ENCODE measurements at regions not wholly inside any gene's neighbourhood (a gene's known extent, or its start where the extent isn't known, plus 50 kb on each side); places are given as distances from the start of the nearest gene placed in this dataset.
A peak's percentile ranks its signal among the peaks of the same experiment; 100 is the strongest.
"Not testable (repeated sequence)": the region's sequence is repeated elsewhere in the genome, so short reads cannot be mapped to it uniquely, and the experiment has no call there.

DNA sequence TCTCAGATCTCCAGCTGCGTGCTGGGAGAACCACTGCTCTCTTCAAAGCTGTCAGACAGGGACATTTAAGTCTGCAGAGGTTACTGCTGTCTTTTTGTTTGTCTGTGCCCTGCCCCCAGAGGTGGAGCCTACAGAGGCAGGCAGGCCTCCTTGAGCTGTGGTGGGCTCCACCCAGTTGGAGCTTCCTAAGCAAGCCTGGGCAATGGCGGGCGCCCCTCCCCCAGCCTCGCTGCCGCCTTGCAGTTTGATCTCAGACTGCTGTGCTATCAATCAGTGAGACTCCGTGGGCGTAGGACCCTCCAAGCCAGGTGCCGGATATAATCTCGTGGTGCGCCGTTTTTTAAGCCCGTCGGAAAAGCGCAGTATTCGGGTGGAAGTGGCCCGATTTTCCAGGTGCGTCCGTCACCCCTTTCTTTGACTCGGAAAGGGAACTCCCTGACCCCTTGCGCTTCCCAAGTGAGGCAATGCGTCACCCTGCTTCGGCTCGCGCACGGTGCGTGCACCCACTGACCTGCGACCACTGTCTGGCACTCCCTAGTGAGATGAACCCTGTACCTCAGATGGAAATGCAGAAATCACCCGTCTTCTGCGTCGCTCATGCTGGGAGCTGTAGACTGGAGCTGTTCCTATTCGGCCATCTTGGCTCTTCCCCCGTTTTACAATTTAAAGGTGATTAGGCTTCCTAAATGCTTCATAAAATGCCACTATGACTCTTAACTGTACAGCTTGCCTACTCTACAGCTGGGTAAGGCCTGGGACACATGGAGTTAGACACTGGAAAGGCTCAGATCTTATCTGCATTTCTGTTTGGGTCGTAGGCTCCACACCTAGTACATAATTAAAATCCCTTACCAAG is 115.7 kb upstream of the PMCH start:
- H3K9me3 Mint-ChIP-seq; H3K27me3 Mint-ChIP-seq; H3K27ac Mint-ChIP-seq; intact Hi-C loops (cut with micrococcal nuclease); H3K36me3 Mint-ChIP-seq (ENCODE audit: low read depth); H3K4me1 Mint-ChIP-seq; DNase-seq; H3K4me3 Mint-ChIP-seq: not testable (repeated sequence)

DNA sequence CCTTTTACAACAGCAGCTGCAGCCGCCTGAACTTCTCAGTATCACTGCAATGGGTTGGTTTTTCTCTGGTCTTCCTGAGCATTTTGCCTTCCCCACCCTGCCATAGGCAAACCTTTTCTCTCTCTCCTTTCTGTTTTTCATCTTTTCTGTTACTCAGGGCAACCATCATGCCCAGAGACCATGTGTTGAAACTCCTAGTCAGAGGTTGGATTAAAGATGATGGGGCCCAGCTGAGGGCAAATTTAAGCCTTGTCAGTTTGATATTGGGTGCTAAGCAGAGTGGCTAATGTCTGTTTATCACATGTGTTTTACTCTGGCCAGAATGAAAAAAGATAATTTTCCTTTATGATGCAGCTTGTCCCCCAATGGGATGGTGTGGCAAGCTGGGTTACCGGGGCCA is 107.9 kb upstream of the PMCH start:
- Mint-ChIP-seq H3K27ac (no peak overlapping the region), H3K9me3 (peaks cover 6% of the 10 kb centered on the region), H3K4me1 (peaks cover 18% of the 10 kb centered on the region), H3K27me3 (no peaks in the 10 kb centered on the region), H3K36me3 (ENCODE audit: low read depth) (no peaks in the 10 kb centered on the region), H3K4me3 (no peak overlapping the region)
- intact Hi-C loops (cut with micrococcal nuclease), result no loop called here
- DNase-seq, result no peak

DNA sequence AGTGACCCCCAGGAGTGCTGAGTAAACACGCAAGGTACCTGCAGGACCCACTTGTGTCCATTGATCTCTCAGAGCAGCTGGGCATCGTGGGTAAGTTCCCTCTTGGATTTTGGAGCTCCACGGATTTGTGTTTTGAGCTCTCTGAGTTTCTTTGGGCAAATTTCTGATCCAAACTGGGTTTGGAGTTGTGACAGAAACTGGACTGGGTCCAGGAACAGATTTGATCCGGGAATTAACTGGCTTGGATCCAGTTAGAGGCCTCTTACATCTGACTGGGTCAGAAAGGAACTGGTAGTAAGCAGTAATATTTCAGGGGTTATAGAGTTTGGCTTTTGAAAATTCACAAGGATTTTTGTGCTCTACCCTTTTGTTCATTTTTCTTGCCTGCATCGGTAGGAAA is 107.0 kb upstream of the PMCH start:
- H3K36me3 Mint-ChIP-seq (ENCODE audit: low read depth); H3K4me3 Mint-ChIP-seq; DNase-seq; H3K9me3 Mint-ChIP-seq; H3K27ac Mint-ChIP-seq; H3K27me3 Mint-ChIP-seq: not testable (repeated sequence)
- H3K4me1 Mint-ChIP-seq, result peaks cover 18% of the 10 kb centered on the region
- intact Hi-C loops (cut with micrococcal nuclease), result loop anchor here (5.0 kb wide), 2 partner anchors 118 to 137 kb away; no protein-coding TSS in a partner anchor

DNA sequence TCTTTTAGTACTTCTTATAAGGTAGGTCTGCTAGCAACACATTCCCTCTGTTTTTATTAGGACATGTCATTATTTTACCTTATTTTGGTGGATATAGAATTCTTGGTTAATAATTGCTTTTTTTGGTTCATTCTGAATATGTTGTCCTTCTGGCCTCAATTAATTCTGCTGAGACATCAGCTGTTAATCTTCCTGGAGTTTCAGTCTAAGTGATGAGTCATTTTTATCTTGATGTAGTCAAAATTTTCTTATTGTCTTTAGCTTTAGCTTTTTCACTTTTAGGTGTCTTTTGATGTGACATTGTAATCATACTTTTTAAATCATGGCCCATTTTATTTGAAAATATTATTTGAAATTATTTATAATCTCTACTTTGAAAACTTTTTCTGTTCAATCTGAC is 104.9 kb upstream of the PMCH start:
- Mint-ChIP-seq H3K4me1 (peaks cover 18% of the 10 kb centered on the region), H3K9me3 (peaks cover 6% of the 10 kb centered on the region), H3K27me3 (peaks cover 5% of the 10 kb centered on the region), H3K4me3 (no peak overlapping the region), H3K36me3 (ENCODE audit: low read depth) (no peaks in the 10 kb centered on the region), H3K27ac (no peak overlapping the region)
- intact Hi-C loops (cut with micrococcal nuclease), result loop anchor here (5.0 kb wide), 2 partner anchors 120 to 135 kb away; no protein-coding TSS in a partner anchor
- no peak for DNase-seq

DNA sequence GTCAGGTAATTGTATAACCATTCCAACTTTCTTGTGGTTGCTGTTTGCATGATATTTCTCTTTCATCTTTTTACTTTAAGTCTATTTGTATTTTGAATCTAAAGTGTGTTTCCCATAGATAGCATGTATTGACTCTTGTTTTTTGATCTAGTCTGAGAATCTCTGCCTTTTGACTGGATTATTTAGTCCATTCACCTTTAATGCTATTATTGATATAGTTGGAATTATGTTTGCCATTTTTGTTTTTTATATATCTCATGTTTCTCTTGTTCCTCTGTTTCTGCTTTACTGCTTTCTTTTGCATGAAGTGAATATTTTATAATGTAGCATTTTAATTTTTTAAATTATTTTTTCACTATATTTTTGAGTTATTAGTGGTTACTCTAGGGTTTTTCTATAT is 103.9 kb upstream of the PMCH start:
- H3K27ac Mint-ChIP-seq, result no peak overlapping the region
- H3K36me3 Mint-ChIP-seq (ENCODE audit: low read depth), result no peaks in the 10 kb centered on the region
- intact Hi-C loops (cut with micrococcal nuclease), result loop anchor here (1.0 to 5.0 kb wide), 6 partner anchors 103 to 401 kb away; no protein-coding TSS in a partner anchor
- H3K27me3 Mint-ChIP-seq, result peaks cover 13% of the 10 kb centered on the region
- H3K4me1 Mint-ChIP-seq, result peaks cover 18% of the 10 kb centered on the region
- no peak overlapping the region for H3K4me3 Mint-ChIP-seq
- peaks cover 6% of the 10 kb centered on the region for H3K9me3 Mint-ChIP-seq
- no peak for DNase-seq

DNA sequence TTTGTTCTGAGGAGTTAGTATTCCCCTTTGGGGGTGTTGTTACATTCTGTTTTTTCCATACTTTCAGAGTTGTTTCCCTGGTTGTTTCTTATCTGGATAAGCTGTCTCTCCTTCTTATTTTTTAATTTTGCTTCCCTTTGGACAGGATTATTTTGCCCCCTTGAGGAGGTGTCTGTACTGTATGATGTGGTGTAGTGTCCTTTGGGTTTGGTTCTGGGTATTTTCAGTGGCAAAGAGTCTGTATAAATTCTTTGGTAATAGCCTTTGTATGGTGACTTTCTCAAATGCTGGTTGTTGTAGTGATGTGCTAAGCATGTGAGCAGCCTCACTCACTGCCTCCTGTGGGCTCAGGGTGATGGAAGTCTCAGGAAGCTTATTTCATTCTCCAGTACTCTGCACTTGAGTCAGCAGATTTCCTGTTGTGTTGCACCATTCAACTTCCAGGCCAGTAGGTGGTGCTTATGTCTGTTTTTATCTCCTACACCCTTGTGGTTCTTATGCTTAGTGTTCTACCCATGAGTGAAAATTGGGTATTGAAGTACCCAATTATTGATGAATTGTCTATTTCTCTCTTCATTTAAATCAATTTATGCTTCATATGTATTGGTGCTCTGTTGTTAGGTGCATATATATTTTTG is 103.3 kb upstream of the PMCH start:
- H3K36me3 Mint-ChIP-seq (ENCODE audit: low read depth), result no peaks in the 10 kb centered on the region
- no peak overlapping the region for H3K4me3 Mint-ChIP-seq
- peak; percentile 80 for DNase-seq
- H3K4me1 Mint-ChIP-seq, result peaks cover 18% of the 10 kb centered on the region
- no peak overlapping the region for H3K27ac Mint-ChIP-seq
- intact Hi-C loops (cut with micrococcal nuclease), result loop anchor here (1.0 to 5.0 kb wide), 6 partner anchors 102 to 402 kb away; no protein-coding TSS in a partner anchor
- peaks cover 16% of the 10 kb centered on the region for H3K27me3 Mint-ChIP-seq
- peaks cover 6% of the 10 kb centered on the region for H3K9me3 Mint-ChIP-seq

DNA sequence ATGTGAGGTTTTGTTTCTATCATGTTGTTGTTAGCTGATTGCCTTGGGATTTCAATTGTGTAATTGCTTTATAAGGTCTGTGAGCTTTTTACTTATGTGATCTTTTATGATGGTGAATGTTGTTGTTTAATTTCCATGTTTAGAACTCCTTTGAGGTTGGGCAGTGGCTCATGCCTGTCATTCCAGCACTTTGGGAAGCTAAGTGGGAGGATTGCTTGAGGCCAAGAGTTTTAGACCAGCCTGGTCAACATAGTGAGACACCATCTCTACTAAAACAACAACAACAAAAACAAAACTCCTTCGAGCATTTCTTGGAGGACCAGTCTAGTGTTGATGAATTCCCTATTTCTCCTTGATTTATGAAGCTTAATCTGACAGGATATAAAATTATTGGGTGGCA is 102.1 kb upstream of the PMCH start:
- Mint-ChIP-seq H3K9me3 (peaks cover 7% of the 10 kb centered on the region), H3K36me3 (ENCODE audit: low read depth) (no peaks in the 10 kb centered on the region), H3K27ac (no peak overlapping the region), H3K4me1 (peaks cover 18% of the 10 kb centered on the region), H3K27me3 (peaks cover 16% of the 10 kb centered on the region), H3K4me3 (no peak overlapping the region)
- intact Hi-C loops (cut with micrococcal nuclease), result loop anchor here (2.0 to 5.0 kb wide), 5 partner anchors 101 to 403 kb away; no protein-coding TSS in a partner anchor
- no peak for DNase-seq

DNA sequence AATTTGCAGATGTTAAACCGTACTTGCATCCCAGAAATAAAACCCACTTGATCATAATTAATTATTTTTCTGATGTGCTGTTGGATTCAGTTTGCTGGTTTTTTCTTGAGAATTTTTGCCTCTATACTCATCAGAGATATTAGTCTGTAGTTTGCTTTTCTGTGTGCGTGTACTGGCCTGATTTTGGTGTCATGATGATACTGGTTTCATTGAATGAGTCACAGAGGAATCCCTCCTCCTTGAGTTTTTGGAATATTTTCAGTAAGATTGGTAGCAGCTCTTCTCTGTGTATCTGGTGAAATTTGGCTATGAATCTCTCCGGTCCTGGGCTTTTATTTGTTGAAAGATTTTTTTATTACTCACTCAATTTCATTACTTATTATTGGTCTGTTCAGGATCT is 100.4 kb upstream of the PMCH start:
- no peak for DNase-seq
- intact Hi-C loops (cut with micrococcal nuclease), result no loop called here
- Mint-ChIP-seq H3K4me3 (no peak overlapping the region), H3K27ac (no peak overlapping the region), H3K27me3 (peaks cover 16% of the 10 kb centered on the region), H3K4me1 (peaks cover 16% of the 10 kb centered on the region), H3K9me3 (peaks cover 4% of the 10 kb centered on the region), H3K36me3 (ENCODE audit: low read depth) (no peaks in the 10 kb centered on the region)

DNA sequence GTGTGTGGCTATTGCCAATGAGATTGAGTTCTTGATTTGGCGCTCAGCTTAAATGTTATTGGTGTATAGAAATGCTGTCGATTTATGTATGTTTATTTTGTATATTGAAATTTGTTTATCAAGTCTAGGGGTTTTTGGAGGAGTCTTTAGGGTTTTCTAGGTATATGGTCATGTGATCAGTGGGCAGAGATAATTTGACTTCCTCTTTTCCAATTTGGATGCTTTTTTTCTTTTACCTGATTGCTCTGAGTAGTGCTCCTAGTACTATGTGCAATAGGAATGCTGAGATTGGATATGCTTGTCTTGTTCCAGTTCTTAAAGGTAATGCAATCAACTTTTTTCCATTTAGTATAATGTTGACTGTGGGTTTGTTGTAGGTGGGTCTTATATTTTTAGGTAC is 99.8 kb upstream of the PMCH start:
- Mint-ChIP-seq H3K27me3 (peaks cover 16% of the 10 kb centered on the region), H3K27ac (no peak overlapping the region), H3K4me1 (peaks cover 12% of the 10 kb centered on the region), H3K4me3 (no peak overlapping the region), H3K36me3 (ENCODE audit: low read depth) (no peaks in the 10 kb centered on the region), H3K9me3 (peaks cover 4% of the 10 kb centered on the region)
- intact Hi-C loops (cut with micrococcal nuclease), result no loop called here
- no peak for DNase-seq

DNA sequence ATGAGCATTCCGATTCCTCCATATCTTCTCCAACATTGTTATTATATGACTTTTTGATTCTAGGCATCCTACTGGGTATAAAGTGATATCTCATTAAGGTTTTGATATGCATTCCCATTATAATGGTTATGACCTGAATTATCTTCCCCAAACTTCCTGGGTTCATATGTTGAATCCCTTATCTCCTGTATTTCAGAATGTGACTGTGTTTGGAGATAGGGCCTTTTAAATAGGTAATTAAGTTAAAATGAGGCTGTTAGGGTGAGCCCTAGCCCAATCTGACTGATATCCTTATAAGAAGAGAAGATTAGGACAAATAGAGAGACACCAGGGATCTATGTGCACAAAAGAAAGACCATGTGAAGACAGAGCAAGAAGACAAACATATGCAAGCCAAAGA is 96.9 kb upstream of the PMCH start:
- H3K4me3 Mint-ChIP-seq, result no peak overlapping the region
- intact Hi-C loops (cut with micrococcal nuclease), result no loop called here
- no peak overlapping the region for H3K27ac Mint-ChIP-seq
- peaks cover 16% of the 10 kb centered on the region for H3K27me3 Mint-ChIP-seq
- no peak for DNase-seq
- H3K36me3 Mint-ChIP-seq (ENCODE audit: low read depth), result no peaks in the 10 kb centered on the region
- H3K4me1 Mint-ChIP-seq, result no peaks in the 10 kb centered on the region
- peaks cover 14% of the 10 kb centered on the region for H3K9me3 Mint-ChIP-seq

DNA sequence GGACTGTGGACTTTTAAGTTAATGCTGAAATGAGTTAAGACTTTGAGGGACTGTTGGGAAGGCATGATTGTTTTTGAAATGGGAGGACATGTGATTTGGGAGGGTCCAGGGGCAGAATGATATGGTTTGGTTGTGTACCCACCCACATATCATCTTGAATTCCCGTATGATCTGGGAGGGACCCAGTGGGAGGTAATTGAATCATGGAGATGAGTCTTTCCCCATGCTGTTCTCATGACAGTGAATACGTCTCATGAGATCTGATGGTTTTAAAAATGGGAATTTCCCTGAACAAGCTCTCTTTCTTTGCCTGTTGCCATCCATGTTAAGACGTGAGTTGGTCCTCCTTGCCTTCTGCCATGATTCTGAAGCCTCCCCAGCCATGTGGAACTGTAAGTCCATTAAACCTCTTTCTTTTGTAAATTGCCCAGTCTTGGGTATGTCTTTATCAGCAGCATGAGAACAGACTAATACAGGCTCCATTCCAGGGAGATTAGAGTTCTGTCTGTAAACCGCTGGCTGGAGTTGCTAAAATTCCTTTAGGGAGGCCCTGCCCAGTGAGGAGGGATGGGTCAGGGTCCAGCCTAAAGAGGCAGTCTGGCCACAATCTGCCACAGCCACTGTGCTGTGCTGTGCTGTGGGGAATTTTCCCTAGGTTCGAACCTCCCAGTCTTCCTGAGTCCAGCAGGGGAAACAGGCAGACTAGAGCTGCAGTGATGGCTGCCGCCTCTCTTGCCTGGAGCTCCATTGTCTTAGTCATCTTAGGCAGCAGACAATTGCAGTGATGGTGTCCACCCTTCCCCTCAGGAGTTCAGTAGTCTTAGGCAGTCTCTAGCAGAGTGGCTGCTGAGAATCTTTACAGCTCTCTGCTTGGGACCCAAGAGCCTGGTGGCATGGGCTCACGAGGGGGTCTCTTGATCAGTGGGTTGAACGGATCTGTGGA is 94.1 kb upstream of the PMCH start:
- H3K4me1 Mint-ChIP-seq; DNase-seq; H3K27ac Mint-ChIP-seq; H3K27me3 Mint-ChIP-seq; H3K36me3 Mint-ChIP-seq (ENCODE audit: low read depth); intact Hi-C loops (cut with micrococcal nuclease); H3K4me3 Mint-ChIP-seq: not testable (repeated sequence)
- peaks cover 18% of the 10 kb centered on the region for H3K9me3 Mint-ChIP-seq

DNA sequence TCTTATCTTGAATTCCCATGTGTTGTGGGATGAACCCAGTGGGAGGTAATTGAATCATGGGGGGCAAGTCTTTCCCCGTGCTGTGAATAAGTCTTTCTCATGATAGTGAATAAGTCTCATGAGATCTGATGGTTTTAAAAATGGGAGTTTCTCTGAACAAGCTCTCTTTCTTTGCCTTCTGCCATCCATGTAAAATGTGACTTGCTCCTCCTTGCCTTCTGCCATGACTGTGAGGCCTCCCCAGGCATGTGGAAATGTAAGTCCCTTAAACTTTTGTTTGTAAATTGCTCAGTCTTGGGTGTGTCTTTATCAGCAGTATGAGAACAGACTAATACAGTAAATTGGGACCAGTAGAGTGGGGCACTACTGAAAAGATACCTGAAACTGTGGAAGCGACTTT is 92.1 kb upstream of the PMCH start:
- H3K36me3 Mint-ChIP-seq (ENCODE audit: low read depth); H3K27me3 Mint-ChIP-seq; intact Hi-C loops (cut with micrococcal nuclease): not testable (repeated sequence)

DNA sequence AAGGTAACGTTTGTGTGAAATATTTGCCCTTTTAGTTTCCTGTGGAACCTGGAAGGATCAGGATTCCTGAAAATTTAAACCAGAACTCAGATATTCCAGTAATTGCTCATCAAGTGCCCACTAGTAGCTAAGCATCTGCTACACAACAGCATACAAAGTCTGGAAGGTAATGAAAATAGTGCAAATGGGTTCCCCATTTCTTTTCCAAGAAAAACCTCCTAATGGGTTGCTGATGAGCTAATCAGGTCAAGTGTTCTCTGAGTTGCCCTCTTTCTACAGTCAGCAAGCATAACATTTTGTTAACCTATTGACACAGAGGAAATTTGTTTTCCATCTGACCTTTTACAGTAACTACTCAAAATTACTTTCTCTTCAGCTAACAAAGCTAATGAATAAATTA is 83.6 kb upstream of the PMCH start:
- Mint-ChIP-seq H3K36me3 (ENCODE audit: low read depth) (no peaks in the 10 kb centered on the region), H3K27ac (no peak overlapping the region), H3K27me3 (peaks cover 6% of the 10 kb centered on the region), H3K4me3 (no peak overlapping the region), H3K9me3 (no peaks in the 10 kb centered on the region), H3K4me1 (no peaks in the 10 kb centered on the region)
- DNase-seq, result no peak
- intact Hi-C loops (cut with micrococcal nuclease), result no loop called here

More for the DNA sequence above, 92.1 kb upstream of the PMCH start:
- not testable (repeated sequence) for H3K27ac Mint-ChIP-seq, H3K4me3 Mint-ChIP-seq, H3K4me1 Mint-ChIP-seq, DNase-seq
- peaks cover 14% of the 10 kb centered on the region for H3K9me3 Mint-ChIP-seq
